ENCODE measurements at regions not wholly inside any gene's neighbourhood (a gene's known extent, or its start where the extent isn't known, plus 50 kb on each side); places are given as distances from the start of the nearest gene placed in this dataset.

GRCh38 chr18:30787410-30787809 lies 255.1 kb downstream of the DSC3 start:
- TF ChIP-seq CTCF (optimal IDR thresholded peaks at IDR 0.05 in 1 of 3, IDR thresholded peaks at IDR 0.05 in 1 of 3, conservative IDR thresholded peaks at IDR 0.05 in 1 of 3; ENCODE audit: extremely low read depth in 1 of 3, insufficient read depth in 2 of 3, low read length in 3 of 3) (no peak), EZH2 (IDR thresholded peaks at IDR 0.05; ENCODE audit: low read length) (no peak)

Data from keratinocyte (primary cell).